NCI-H446 (cell line): ENCODE measurements at regions not wholly inside any gene's neighbourhood (a gene's known extent, or its start where the extent isn't known, plus 50 kb on each side); places are given as distances from the start of the nearest gene placed in this dataset.

Source experiments
- DNase-seq, 2 experiments: peaks; one replicate each; lab custom pipeline; 2025; lab: John Stamatoyannopoulos, UW

DNA sequence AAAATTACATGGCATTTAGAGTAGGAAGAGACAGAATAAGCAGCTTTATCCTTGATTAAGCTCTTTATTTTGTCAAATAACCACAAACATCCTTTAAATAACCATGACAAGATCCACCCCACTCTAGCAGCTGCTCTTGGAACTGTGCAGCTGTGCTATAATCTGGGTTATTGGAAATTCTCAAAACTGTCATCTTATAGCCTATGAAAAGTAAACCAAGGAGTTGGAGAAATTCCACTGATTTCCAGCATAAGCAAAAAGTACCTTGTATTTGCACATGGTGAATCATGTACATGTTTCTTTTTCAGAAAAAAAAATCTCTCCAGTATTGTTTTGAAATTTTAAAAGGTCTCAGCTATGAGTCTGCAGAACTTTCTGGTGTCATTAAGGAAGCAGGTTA, 88.8 kb upstream of the ABI3BP start:
- no peak for DNase-seq

DNA sequence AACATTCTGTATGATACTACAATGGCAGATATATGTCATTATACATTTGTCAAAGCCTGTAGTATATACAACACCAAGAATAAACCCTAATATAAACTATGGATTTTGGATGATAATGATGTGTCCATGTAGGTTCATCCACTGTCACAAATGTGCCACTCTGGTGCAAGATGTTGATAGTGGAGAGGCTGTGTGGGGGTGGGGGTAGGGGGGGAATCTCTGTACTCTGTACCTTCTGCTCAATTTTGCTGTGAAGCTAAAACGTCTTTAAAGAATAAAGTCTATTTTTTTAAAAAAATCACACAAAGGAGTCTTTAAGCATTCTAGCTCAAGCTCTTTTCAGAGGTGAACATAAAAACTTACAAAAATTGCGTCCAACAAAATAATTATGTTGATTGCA, 88.2 kb upstream of the ABI3BP start:
- DNase-seq: no peak

DNA sequence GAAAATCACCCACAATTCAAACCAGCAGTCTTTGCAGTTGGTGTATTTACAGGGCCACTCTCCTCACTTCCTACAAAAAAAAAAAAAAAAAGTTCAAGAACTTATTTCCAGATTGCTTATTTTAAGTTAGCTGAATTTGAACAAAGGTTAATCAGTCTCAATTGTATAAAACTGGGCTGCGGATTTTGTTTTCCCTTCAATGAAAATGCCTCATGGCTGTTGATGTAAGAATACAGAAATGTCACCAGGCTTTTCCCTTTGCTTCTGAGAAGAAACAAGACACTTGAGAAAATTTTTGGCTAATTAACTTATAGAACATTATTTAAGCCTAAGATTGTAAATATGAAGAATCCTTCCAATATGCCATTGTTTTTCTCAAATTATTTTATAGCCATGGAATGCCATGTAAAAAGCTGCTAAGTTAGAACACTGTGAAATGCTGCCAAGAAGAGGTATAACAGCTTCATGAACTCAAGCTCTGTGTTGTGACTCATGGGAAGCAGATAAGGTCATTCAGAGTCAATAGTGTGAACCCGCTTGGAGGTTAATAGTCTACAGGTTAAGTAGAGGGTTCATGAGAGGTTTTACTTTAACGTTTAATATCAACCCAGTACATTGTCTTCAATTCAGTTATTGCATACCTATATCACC, 84.3 kb upstream of the ABI3BP start:
- DNase-seq: no peak

GRCh38 chr3:101074518-101074917, 81.3 kb upstream of the ABI3BP start:
- DNase-seq: no peak

- no peak for DNase-seq
Observed at GRCh38 chr3:101072300-101072699, 79.1 kb upstream of the ABI3BP start.

GRCh38 chr3:101070799-101071121, 77.5 kb upstream of the ABI3BP start:
- no peak for DNase-seq

- peak in 1 of 2 experiments; percentile 27 for DNase-seq
Observed at GRCh38 chr3:101069901-101070798, 76.9 kb upstream of the ABI3BP start.

GRCh38 chr3:101068876-101069606, 75.8 kb upstream of the ABI3BP start:
- no peak for DNase-seq

DNA sequence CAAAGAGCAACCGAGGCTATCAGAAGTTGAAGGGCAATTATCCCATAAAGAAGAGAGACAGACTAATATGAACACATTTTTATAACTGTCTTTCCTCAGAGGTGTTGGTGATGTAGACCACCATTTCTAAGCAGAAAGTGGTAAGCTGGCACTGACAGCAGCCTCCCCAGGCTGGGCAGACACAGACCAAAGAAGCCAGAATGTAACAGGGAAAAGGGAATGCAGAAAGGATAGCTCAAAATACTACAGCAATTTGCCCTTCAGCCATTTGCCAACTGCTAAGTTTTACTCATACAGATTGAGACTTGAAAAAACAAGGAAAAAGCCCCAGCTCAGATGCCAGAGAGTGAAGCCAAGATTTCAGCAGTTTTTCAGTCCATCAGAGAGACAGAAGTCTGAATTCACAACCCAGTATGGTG, 73.5 kb upstream of the ABI3BP start:
- DNase-seq: no peak

DNA sequence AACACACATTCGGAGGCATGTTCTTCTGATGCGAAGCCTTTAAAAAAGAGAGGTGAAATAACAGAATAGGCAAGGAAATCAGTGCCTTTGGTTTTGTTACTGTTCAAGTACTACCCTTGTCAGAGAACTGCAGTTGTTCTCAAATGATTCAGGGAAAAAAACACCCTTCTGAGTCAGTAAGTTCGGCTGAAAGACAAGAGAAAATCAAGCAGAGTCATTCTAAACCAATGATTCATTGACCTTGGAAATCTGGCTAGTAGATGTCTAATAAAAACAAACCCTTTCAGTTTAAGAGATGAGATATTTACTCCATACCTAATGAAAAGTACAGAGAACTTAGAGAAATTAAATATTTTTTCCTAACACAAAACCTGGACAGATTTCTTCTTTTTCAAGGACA, 72.7 kb upstream of the ABI3BP start:
- DNase-seq: no peak

DNA sequence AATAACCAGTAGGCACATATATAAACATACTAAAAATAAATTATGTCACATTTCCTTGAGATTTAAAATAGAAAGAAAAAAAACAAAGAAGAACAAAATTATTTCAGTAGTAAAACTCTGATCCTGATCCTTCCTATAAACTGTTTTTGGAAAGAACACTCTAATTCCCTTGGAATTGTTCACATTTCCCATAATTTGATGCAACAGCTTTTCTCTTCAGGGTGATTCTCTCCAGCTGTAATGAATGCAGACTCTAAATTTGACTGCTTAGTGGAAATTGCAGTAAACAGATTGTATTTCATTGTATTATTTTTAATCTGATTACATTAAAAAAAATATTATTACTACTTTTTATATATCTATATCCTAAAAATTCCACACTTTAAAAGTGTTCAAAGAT, 70.2 kb upstream of the ABI3BP start:
- DNase-seq: no peak

GRCh38 chr3:101061312-101061711, 68.1 kb upstream of the ABI3BP start:
- no peak for DNase-seq

GRCh38 chr3:101050866-101051265, 57.6 kb upstream of the ABI3BP start:
- DNase-seq: no peak

DNA sequence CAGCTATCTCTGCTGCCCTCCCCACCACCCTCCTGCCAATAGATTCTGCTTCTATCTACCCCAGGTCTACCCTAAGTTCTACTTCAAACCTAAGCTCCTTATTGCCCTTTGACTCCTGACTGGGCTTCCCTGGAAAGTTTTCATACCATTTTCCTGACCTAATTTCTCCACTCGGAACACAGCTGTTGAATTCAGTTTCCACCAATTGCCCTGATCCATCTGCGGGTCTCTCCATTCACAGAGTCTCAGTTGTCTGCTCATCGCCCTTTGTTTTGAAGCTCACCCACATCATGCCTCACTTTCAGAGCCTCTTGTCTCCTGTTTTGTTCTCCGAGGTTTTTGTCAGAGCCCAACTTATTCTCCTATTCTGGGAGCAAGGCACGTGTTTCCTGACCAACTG, 56.8 kb upstream of the ABI3BP start:
- DNase-seq: no peak

DNA sequence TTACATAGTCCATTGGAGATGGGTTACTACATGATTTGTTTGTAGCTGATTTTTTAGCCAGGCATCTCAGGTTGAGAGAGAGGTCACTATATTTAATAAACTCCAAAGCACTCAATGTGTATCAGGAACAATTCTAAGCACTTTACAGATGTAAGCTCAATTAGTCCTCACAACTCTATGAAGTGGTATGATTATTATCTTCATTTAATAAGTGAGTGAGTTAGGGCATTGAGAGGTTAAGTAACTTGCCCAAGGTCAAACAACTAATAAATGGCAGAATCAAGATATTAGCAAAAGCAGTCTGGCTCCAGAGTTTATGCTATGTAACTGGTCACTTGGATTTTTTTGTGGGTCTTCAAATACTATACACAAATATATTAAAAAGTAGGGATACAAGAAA, 56.3 kb upstream of the ABI3BP start:
- no peak for DNase-seq

- DNase-seq: no peak
Observed at GRCh38 chr3:101043687-101044078, 50.5 kb upstream of the ABI3BP start.

DNA sequence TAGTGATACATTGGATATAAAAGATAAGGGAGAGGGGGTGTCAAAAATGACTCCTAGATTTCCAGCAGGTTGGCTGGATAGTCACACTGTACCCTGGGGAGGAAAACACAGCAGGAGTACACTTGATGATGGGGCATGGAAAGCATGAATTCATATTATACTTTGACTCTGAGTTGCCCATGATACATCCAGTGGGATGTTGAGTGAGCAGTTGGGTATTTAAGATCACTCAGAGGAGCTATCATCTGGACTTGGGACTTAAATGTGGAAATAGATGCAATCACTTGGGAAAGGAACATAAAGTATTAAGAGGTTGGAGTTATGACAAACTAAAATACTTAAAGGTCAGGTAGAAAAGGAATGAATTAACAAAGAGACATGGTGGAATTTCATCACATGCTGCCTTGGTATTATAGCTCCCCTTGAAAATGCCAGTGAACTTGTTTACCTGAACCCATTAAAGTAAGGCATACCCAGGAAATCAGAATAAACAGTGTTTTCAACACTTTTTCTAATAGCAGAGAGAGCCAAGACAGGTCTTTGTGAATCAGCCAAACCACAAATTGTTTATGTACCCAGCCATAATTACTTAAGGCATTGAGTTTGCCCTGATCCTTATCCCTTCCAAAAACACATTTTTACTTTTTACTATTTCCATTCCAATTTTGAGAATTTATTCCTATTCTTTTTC, 49.9 kb upstream of the ABI3BP start:
- no peak for DNase-seq
